T-helper 2 cell (primary cell): ENCODE measurements at regions not wholly inside any gene's neighbourhood (a gene's known extent, or its start where the extent isn't known, plus 50 kb on each side); places are given as distances from the start of the nearest gene placed in this dataset.
"Not testable (repeated sequence)": the region's sequence is repeated elsewhere in the genome, so short reads cannot be mapped to it uniquely, and the experiment has no call there.

Experiments
- DNase-seq, 5 experiments: peaks; one replicate each; pipeline versions ENCODE4 v3.0.0 to v3.0.0-alpha.2; 2012 to 2022

DNA sequence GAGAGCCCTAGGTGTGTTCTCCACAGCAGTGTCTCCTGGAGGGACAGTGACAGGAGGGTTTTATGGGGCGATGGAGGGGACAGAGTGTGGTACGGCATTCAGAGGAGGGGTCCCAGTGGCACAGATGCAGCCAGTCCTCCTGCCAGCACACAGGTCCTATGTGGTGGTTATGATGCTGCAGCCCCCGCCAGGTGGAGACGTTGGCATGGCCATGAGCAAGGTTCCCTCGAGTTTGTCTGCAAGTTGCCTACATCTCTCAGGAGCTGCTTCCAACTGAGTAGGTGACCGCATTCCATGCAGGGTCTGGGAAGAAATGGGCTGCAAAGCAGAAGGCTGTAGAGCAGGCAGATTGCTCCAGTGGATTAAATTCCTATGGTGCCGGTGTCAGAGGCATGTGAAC lies 646.0 kb downstream of the TBC1D22A start:
- DNase-seq, result no peak

DNA sequence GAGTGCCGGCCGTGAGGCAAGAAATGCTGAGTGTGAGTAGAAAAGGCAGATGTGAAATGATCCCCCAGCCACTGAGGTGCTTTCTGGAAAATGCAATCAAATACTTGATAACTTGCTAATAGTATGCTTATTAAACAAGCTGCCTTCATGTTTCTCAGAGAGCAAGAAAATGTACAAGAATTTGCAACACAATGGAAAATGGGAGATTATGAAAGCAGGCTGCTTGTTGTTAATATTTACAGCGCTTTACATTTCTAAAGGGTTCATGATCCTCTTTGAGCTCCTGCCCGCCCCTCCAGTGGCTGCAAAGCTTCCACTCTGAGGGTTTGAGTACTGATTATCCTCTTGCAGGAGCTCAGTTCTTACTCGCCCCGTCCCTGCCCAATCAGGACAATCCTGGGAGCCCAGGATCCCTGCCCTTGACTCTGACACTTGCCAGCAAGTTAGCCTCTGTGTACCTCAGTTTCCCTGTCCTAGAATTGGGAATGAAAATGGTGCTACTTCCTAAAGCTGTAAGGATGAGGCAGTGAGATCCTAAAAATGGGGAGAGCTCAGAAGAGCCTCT lies 645.1 kb downstream of the TBC1D22A start:
- no peak for DNase-seq

DNA sequence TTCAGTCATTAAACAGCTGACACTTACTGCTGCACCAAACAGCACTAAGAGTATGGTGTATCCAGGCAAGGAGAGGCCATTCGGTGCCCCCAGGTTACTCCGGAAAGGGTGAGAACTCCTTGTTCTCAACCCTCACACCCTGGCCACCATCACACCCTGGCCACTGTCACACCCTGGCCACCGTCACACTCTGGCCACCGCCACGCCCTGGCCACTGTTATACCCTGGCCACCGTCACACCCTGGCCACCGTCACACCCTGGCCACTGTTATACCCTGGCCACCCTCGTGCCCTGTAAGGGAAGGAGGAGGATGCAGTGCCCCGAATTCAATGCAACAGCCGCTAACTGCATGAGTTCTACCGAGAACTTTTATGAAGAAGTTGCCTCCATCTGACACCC lies 644.4 kb downstream of the TBC1D22A start:
- no peak for DNase-seq

DNA sequence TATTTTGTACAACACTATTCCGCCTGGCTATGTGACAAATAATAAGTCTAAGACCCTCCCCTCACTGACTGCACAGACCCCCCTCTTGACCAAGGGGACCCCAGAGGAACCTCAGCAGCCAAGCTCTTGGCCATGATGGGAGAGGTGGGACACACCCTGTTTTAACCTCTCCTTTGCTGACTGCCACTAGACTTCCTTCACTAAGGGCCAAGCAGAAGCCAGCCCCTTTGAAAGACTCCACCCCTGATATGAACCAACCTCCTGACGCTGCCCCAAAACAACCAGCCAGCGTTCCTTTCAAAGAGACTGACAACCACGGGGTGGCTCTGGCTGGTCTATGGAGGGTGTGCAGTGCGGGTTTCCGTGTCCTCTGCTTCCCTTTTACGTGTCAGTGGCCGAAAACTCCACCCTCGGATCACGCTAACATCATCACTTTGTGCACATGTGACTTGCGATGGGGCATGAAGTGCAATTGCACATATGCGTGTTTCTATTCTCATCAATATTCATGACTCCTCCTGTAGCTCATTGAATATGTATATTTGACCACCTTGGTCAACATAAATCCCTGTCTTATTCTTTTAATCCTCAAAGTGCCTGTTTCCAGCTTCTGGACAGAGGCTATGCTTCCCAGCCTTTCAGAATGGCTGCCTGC lies 643.9 kb downstream of the TBC1D22A start:
- no peak for DNase-seq

DNA sequence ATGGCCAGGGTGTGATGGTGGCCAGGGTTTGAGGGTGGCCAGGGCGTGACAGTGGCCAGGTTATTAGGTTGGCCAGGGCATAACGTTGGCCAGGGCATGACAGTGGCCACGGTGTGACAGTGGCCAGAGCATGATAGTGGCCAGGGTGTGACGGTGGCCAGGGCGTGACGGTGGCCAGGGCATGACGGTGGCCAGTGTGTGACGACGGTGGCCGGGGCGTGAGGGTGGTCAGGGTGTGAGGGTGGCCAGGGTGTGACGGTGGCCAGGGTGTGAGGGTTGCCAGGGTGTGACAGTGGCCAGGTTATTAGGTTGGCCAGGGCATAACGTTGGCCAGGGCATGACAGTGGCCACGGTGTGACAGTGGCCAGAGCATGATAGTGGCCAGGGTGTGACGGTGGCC lies 642.8 kb downstream of the TBC1D22A start:
- DNase-seq, result not testable (repeated sequence)

DNA sequence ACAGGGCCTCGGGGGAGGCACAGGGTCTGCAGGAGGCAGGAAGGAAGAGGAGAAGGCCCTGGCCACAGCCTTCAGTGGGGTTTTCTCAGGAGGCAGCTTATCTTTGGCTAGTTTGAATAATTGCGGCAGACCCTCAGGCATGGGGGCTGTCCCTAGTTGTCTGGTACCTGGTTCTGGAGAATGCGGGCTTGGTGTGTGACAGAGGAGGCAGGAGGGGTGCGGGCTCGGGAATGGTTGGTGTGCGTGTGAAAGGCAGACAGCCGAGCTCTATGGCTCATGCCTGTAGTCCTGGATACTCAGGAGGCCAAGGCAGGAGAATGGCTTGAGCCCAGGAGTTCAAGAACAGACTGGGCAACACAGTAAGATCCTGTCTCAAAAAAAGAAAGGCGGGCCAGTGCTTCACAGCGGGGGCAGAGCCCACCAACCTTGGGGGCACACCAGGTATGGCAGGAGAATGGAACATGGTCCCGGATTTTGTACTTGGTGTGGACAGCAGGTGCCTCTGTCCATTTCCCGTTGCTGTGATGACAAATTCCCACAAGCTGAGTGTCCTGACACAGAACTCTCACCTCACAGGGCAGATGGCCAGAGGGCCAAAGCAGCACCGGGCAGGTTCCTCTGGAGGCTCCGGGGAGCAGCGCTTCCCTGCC lies 640.6 kb downstream of the TBC1D22A start:
- no peak for DNase-seq

DNA sequence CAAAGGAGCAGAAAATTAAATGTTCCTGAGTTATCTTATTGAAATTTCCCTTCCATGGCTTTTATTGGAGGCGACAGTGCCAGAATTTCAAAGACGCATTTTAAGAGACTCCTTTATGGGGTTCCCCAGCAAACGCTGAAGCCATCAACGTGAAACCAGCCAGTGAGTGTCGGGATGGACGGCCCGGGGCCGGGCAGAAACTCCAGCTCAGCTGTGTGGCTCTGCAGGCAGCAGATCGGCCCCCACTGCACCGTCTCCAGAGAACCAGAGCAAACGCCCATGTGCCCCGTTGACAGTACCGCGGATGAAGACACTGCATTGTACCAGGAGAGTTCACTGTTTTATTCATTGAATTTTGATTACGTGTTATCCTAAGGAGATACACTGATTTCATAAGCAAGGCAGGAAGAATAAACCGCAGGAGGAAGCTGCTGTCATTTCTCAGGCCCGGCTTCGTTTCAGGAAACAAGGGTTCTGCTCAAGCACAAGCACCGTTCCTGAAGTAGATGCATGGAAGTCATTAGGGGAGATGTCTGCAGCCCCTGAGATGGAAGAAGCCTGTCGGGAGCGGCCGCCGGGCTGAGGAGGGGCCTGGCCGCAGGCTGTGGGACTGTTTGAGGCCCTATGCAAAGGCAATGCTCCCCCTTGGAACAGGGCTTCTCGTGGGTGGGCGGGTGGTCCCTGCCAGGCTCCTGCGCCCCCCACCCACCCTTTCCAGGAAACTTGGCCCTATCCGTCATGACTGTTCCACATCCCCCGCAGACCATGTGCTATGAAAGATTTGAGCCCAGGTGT lies 639.7 kb downstream of the TBC1D22A start:
- DNase-seq, result no peak

DNA sequence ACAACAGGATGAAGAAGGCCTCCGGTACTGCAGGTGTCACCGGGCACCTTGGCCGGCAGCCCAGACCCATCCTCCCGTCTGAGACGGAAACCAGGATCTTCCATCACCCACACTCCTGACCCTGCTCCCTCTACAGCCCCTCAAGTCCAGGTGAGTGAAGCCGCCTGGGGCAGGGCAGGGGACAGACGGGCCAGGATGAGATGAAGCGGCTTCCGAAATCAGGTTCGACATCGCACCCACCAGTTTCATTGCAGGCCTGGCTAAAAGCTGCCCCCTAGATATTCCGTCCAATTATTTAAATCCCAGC lies 639.1 kb downstream of the TBC1D22A start:
- no peak for DNase-seq

DNA sequence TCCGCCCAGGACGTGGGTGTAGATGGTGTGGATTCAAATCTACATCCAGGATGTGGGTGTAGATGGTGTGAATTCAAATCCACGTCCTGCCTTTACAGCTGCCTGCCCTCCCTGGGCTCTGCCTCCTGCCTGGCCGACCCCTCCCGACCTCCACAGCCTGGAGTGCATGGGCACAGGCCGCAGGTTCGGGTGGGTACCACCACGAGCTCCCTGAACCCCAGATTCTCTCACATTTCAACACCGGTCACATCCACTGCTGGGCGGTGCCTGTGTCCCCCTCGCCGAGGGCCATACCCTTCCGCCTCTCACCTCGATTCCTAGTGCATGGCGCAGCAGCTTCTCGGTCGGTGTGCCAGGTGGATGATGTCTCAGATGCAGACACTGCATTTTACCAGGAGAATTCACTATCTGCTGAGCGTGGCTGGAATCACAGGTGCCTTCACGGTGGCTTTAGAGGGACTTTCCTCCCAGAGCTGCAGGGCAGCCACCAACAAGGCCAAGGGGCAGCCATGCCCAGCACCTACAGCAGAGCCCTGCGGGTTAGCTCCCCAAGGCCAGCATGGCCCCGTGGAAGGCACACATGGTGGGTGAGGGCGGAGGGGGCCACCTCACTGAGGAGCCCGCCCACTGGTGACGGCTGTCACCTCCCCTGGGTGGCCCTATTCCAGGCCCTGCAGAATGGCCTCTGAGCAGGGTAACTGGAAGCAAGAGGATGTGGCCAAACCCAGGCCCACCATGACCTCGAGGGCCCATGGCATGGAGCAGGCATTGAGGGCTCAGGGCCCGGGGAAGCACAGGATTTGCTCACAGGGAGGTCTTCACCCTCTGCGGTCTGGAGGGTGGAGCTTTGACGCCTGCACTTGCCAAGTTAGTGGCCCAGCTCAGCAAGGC lies 638.5 kb downstream of the TBC1D22A start:
- no peak for DNase-seq

DNA sequence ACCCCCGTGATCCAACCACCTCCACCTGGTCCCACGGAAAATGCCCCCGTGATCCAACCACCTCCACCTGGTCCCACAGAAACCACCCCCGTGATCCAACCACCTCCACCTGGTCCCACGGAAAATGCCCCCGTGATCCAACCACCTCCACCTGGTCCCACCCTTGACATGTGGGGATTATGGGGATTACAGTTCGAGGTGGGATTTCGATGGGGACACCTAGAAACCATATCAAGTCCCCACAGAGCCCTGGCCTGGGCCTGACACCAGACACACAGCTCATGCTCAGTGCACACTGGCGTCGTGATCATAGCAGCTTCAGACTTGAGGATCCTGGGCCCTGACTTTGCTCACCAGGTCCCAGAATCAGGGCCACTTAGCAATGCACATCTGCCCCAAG lies 637.7 kb downstream of the TBC1D22A start:
- not testable (repeated sequence) for DNase-seq

DNA sequence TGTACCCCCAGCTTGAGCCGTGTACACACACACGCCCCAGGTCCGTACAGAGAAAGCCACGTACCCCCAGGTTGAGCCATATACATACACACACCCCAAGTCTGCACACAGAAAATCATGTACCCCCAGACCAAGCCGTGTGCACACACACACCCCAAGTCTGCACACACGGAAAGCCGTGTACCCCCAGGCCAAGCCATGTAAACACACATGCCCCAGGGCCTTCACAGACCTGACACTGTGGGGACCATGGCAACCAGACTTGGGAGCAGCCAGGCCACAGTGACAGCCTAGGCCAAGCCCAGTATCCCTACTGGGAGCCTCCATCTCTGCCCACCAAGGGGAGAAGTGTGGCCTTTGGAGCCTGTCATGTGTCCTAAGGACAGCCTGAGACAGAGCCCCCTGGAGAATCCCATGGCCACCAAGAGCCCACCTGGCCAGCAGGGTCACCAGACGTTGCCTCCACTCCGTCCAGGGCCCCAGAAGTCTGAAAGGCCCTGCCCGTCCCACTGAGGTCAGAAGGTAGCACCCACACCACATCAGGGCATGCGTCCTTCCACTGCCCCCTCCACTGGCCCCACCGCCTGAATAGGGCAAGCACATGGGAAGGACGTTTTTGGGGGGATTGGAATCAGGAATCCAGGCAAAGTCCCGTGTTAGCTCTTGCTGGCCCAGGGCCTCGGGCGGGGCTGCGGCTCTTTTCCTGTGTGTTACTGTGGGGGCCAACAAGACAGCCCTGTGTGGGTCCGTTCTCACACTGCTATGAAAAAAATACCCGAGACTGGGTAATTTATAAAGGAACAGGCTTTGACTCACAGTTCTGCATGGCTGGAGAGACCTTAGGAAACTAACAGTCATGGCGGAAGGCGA lies 636.7 kb downstream of the TBC1D22A start:
- DNase-seq, result no peak

DNA sequence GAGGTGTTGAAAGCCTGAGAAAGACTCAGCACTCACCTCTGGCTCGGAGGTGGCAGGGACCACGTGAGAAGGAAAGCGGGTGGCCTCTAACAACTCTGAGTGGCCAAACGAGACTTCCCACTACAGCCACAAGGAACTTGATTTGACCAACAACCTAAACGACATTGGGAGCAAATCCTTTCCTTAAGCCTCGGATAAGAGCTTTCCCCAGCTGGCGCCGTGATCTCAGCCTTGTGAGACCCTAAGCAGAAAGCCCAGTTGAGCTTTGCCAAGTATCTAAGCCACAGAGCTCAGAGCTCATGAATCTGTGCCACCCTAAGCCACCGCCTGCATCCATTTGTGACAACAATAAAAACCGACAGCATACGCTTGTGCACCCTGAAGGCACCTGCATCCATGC lies 636.0 kb downstream of the TBC1D22A start:
- DNase-seq, result no peak

DNA sequence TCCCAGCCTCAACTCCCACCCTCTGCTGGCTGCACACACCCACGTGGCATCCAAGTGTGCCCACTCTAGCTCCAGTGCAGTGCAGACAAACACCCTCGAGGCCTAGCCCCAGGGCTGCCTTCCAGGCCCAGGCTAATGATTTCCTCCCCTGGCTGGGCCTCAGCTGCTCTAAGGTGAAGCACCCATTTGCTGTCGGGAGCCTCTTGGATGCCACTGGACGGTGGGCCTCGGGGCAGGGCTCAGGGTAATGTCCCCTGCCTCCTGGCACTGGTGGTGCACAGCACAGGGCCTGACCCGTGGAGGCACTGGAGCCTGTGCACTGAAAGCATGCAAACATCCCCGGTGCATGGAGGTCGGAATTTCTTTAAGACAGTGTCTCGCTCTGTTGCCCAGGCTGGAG lies 635.2 kb downstream of the TBC1D22A start:
- no peak for DNase-seq

DNA sequence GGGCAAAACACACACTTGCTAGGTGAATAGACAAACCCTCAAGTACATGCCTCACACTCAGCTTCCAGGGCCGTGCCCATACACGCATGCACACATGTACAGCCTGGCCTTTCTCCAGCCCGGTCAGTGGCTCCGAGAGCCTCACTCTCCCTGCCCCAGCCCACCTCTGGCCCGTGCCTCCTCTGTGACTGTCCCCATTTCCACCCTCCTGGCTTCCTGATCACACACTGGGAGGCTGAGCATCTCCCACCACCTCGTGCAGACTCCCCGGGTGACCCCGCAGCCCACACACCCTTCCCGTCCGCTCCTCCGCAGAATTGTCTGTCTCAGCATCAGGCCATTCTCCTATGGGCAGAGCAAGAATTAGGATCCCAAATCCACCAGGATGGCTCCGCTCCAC lies 634.1 kb downstream of the TBC1D22A start:
- DNase-seq, result no peak

DNA sequence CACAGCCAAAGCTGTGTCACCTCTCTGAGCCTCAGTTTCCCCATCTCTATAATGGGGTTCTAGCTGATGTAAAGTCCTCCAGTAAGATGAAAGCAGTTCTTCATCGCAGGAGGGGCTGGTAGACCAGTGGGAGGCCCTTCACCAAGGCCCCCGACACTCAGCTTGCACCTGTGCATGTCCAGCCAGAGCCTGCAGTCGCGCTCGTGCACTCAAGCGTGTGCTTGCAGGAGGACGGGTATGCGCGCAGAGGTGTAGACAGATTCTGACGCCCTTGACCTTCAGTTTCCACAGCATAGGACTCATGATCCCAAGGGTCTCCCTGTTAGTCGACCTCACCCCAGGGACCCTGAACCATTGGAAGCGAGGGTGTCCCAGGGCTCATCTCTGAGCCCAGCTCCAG lies 633.7 kb downstream of the TBC1D22A start:
- no peak for DNase-seq

DNA sequence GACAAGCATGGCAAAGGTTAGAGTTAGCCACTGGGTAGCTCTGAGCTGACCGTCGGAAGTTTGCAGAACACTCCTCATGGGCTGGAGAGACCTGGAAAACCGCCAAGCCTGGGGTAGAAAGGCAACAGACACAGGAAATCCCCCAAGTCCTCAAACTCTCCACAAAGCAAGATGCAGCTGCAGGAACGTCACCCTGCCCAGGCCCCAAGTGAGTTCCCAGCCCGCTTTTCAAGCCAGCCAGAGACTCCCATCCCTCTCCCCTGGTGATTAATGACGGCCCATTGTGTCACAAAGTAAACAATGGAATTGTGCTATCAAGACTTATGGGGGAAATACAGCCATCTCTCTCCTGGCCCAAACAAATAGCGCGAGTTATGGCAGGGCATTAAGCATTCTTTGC lies 633.0 kb downstream of the TBC1D22A start:
- no peak for DNase-seq

DNA sequence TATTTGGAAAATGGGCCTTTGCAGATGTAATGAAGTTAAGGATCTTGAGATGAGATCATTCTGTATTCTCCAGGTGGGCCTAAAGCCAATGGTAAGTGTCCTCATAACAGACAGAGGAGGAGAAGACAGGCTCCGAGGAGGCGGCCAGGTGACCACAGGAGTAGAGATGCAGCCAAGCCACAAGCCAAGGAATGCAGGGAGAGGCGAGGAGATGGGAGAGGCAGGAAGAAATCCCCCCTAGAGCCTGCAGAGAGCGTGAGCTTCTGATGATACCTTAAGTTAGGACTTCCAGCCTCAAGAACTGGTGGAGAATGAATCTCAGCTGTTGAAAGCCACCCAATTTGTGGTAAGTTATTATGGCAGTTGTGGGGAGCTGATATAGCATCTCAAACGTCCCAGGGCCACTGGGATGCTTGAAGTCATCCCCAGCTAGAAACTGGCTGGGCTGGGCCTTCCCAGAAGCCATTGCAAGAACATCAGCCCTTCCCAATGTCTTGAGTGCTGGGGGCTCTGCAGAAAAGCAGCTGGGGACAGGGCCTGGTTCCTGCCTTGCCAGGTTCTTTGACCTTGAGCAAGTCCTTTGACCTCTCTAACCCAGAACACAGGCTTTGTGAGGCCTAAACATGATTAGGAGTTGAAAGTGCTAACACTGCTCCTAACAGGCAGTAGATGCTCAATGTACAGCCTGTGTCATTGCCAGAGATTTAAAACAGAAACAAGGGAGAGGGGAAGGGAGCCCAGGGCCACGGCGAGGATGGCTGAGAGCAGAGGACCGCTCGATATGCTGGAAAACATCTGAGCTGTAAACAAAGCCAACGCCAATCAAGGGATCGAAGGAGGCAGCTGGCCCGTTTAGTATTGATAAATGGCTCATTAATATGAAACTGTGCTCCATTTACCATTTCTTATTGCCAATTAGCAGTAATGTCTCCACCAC lies 632.3 kb downstream of the TBC1D22A start:
- DNase-seq, result no peak

DNA sequence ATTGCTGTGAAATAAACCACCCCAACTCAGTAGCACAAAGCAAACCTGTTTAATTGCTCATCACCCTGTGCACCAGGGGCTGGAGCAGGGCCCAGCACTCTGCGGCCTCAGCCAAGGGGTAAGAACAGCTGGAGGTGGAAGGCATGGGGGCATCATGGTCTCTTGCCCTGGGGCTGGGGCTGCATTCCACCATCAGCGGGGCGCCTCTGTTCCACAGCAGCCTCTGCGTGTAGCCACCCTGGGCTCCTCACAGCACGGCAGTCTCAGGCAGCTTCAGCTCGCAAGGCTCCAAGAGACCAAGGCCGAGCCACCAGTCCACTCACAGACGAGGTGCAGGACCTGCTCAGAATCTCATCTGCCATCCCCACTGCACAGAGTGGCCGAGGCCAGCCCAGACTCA lies 630.7 kb downstream of the TBC1D22A start:
- no peak for DNase-seq

DNA sequence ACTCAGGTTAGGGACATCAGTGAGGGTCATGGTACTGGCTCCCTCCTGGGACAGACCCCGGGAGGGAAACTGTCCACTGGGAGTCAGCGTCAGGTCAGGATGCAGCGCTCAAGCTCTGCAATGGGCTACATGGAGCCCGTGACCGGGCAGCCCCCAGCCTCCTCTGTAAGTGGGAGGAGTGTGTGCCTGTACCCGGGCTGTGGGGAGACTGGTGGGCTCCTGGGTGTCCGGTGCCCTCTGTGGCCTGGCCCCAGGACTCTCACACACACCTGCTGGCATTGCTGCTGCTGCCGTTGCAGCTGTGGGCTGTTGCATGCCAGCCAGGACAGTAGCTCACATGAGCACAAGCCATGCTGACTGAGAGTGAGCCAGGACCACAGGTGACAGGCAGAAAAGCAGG lies 630.3 kb downstream of the TBC1D22A start:
- DNase-seq, result no peak

DNA sequence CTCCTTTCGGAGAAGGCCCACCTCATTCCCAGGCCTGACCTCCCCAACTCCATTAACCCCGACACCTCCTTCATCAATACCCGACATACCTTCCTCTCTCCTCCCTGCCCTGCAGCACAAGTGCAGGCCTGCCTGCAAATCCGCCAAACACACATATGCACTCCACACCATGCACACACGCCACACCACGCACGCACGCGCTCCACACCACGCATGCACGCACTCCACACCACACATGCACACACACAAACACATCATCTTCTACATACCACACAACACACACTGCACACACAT lies 629.6 kb downstream of the TBC1D22A start:
- DNase-seq, result no peak
